ENCODE measurements at regions not wholly inside any gene's neighbourhood (a gene's known extent, or its start where the extent isn't known, plus 50 kb on each side); places are given as distances from the start of the nearest gene placed in this dataset.

GRCh38 chr12:67116134-67116533, 153.0 kb upstream of the CAND1 start:
- DNase-seq (ENCODE audit: low spot score): no peak
- intact Hi-C loops (cut with micrococcal nuclease; ENCODE audit: unreplicated experiment): no loop called here
- no peaks in the 10 kb centered on the region for H3K36me3 ChIP-seq (replicated peaks in 1 of 2; ENCODE audit: control insufficient read depth in 1 of 2, insufficient read depth in 2 of 2, low read length in 2 of 2)
- no peak for FAIRE-seq
- no peak overlapping the region for H3K9ac ChIP-seq (ENCODE audit: insufficient read depth, low read depth, low read length)
- no peak for ATAC-seq
- H3K4me2 ChIP-seq (ENCODE audit: low read depth, low read length): no peak overlapping the region
- CTCF ChIA-PET (ENCODE audit: low intra/inter-chr PET ratio, low total read pairs): no interaction called here
- in situ Hi-C loops (cut with HindIII; ENCODE audit: extremely low pct_ligation_motif_present, low pct_unique_long_range_greater_than_20kb): no loop called here
- no TSS peak for BruUV-seq (replicated peaks)
- H3K4me3 ChIP-seq (replicated peaks in 1 of 3; ENCODE audit: insufficient read depth in 1 of 3, low read depth in 2 of 3, low read length in 3 of 3): no peak overlapping the region
- TF ChIP-seq MAFK (conservative IDR thresholded peaks at IDR 0.05 in 1 of 2, IDR thresholded peaks at IDR 0.05 in 1 of 2; ENCODE audit: low read length in 2 of 2) (peak; percentile 34 to 61; a peak in 2 of 4 replicates), ATF7 (IDR thresholded peaks at IDR 0.05) (peak; percentile 64), ATF7 (CRISPR knock-in tag; IDR thresholded peaks at IDR 0.05) (no peak), MAFF (IDR thresholded peaks at IDR 0.05; ENCODE audit: low read depth, low read length) (peak; percentile 57; the same call in 1 of the 2 replicates), PLRG1 (conservative IDR thresholded peaks at IDR 0.05) (no peak)
- TF ChIP-seq, protein P1, sequence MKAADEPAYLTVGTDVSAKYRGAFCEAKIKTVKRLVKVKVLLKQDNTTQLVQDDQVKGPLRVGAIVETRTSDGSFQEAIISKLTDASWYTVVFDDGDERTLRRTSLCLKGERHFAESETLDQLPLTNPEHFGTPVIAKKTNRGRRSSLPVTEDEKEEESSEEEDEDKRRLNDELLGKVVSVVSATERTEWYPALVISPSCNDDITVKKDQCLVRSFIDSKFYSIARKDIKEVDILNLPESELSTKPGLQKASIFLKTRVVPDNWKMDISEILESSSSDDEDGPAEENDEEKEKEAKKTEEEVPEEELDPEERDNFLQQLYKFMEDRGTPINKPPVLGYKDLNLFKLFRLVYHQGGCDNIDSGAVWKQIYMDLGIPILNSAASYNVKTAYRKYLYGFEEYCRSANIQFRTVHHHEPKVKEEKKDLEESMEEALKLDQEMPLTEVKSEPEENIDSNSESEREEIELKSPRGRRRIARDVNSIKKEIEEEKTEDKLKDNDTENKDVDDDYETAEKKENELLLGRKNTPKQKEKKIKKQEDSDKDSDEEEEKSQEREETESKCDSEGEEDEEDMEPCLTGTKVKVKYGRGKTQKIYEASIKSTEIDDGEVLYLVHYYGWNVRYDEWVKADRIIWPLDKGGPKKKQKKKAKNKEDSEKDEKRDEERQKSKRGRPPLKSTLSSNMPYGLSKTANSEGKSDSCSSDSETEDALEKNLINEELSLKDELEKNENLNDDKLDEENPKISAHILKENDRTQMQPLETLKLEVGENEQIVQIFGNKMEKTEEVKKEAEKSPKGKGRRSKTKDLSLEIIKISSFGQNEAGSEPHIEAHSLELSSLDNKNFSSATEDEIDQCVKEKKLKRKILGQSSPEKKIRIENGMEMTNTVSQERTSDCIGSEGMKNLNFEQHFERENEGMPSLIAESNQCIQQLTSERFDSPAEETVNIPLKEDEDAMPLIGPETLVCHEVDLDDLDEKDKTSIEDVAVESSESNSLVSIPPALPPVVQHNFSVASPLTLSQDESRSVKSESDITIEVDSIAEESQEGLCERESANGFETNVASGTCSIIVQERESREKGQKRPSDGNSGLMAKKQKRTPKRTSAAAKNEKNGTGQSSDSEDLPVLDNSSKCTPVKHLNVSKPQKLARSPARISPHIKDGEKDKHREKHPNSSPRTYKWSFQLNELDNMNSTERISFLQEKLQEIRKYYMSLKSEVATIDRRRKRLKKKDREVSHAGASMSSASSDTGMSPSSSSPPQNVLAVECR (CRISPR knock-in tag; IDR thresholded peaks at IDR 0.05; ENCODE audit: borderline replicate concordance): no peak
- no peaks in the 10 kb centered on the region for H3K9me3 ChIP-seq (ENCODE audit: low read length)
- no peaks in the 10 kb centered on the region for H4K20me1 ChIP-seq (ENCODE audit: insufficient read depth, low read length)
- H3K4me1 ChIP-seq (ENCODE audit: insufficient read depth, low read length): no peaks in the 10 kb centered on the region
- H3K79me2 ChIP-seq (ENCODE audit: insufficient read depth, low read length): no peaks in the 10 kb centered on the region
- POLR2A ChIA-PET: no interaction called here
- 3% methylated on average over 1 of the region's 1 CpG for whole genome bisulfite sequencing (ENCODE audit: low lambda C conversion rate)
- no peak overlapping the region for H2AFZ ChIP-seq (ENCODE audit: low read length)
- no peak overlapping the region for H3K27ac ChIP-seq (ENCODE audit: extremely low read length, insufficient read depth, low read length)
- H3K27me3 ChIP-seq (ENCODE audit: control insufficient read depth in 1 of 2, insufficient read depth in 2 of 2, low read length in 2 of 2): no peaks in the 10 kb centered on the region

All from HepG2 (cell line).